ENCODE measurements at regions not wholly inside any gene's neighbourhood (a gene's known extent, or its start where the extent isn't known, plus 50 kb on each side); places are given as distances from the start of the nearest gene placed in this dataset.
"Not testable (repeated sequence)": the region's sequence is repeated elsewhere in the genome, so short reads cannot be mapped to it uniquely, and the experiment has no call there.

DNA sequence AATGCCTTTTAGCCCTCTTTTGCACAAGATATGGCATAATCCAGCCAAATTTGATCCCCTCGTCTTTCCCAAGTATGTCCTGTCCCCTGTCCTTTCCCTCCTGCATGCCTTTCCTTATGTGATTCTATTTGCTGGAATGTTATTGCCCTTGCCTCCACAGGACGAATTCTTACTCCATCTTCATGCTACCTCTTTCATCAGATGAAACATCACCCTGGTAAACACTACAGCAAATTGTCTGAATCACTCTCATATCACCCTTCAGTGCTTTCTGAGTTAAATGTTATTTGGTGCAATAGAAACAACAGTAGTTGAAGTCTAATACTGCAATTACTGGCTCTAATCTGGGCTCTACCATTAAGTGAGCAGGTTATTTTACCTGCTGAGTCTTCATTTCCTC lies 52.2 kb upstream of the FAT1 start:
- no peak for DNase-seq

DNA sequence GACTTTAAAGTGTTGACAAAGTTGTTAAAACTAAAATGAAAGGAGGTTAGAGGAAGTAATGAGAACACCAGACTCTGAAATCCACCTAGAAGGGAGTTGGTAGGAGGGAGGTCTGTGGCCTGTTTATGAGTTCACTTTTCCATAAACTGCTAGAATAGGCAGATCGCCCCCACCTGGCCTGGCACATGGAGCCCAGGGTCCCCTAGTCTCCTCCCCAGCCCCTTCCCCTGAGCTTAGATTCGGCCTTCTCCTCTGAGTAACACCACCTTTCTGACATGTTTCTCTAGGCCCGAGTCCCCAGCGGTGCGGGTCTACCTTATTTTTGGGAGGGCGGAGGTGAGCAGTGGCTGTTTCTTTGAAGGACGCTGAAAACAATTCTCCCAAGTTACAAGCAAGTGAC lies 54.5 kb upstream of the FAT1 start:
- DNase-seq = no peak

DNA sequence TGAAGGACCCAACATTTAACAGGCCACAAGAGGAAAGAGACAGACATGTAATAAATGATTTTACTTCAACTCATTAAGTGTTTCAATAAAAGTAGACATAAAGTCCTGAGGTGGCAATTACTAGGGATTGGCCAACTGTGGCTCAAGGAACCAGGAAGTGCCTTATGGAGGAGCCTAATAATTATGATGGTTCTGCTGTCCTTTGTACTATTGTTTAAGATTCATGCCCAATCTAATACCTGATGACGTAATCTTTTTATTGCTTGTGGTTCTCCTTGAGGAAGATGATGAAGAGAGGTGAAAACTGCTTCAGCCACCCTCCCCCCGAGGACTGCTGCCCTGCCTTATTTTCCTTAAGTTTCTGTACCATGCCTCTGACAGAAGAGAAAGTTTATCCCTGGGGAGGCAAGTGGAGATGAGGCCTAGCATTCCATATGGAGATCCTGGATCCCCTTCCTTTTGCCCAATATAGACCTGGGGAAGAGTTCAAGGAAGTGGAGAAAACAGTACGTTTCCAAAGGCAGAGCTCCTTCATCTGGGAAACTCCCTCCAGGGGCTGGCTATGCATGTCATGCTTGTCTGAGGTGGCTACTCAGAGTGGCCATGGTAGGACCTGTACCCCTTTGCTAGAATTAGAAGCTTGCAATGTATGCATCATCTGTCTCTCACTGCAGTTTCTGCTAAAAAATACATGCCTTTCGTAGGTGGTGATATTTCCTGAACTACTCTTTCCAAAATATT lies 56.8 kb upstream of the FAT1 start:
- DNase-seq = no peak

DNA sequence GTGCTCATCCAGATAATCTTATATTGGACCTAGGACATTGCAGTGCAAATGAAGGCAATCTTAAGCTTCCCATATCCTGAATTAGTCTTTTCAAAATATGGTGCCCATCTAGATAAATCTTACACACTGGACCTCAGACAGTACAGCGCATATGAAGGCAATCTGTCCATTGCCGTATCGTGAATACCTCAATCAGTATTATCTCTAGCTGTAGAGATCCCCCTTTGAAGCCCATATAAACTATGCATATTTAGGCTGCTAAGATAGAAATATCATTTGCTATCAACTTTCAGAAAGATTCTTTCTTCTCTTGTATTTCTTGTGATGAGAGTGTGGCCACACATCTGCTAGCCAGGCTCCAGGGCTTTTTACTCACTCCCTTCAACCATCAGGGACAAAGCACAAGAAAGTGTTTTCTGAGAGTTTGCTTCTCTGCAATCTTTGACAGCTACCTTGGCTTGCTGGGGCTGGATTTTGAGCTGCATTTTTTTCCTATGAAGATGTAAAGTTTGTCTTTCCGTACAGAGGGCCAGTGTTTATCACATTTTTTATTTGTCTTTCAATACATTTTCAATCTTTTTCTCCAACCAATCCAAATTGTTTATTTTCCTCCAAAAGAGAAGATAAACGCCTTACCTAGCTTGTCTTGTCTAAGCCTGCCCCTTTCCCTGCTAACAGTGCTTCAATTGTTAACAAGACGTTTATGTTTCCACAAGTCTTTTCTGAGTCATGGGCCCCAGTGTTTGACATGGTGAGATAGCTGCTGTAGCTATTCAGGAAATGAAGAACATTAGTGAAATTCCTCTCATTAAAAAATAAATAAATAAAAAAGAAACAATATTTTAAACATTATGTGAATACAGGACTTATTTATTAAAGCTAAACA lies 57.6 kb upstream of the FAT1 start:
- DNase-seq = no peak

DNA sequence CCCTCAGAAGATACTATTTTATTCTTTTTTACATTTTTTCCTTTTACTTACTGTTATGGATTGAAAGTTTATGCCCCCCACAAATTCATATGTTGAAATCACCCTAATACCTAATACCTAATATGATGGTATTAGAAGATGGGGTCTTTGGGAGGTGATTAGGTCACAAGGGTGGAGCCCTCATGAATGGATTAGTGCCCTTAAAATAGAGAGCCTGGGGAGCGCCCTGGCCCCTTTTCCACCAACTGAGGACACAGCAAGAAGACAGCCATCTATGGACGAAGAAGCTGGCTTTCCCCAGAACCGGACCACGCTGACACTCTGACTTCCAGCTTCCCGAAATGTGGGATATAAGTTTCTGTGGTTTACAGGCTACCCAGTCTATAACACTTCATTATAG lies 58.6 kb upstream of the FAT1 start:
- no peak for DNase-seq

DNA sequence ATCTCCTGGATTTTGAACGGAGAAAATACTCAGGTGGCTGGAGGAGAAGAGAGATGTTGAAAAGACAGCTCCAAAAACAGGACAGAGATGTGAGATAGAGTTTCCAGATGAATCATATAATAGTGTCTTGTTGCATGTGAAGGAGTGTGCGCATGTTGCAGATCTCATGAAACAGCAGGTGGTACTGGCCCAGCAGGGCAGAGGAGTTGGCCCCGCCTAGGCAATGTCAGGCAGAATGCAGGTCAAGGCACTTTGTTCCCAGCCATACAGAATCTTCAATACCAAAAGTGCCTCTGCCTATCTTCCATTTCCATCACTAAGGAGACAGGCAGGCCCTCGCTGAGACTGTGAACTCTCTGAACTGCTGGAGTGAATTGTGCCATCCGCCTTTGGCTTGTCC lies 63.9 kb upstream of the FAT1 start:
- DNase-seq = no peak

DNA sequence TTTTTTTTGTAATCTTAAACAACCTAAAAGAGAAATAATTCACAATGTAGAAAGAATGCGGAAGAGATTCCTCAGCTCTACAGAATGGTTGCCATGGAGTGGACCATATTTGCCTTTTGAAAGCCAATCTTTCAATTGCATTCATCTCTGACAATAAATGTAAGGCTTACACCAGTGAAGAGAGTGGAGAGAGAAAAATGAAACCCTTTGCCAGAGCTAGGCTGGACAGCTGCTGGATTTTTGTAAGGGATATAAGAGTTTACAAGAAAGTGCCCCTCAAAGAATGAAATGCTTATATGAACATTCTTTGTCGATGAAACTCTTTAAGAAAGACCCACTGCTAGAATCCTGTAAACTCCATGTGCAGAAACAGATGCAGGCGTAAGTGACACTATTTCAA lies 66.0 kb upstream of the FAT1 start:
- DNase-seq = no peak

DNA sequence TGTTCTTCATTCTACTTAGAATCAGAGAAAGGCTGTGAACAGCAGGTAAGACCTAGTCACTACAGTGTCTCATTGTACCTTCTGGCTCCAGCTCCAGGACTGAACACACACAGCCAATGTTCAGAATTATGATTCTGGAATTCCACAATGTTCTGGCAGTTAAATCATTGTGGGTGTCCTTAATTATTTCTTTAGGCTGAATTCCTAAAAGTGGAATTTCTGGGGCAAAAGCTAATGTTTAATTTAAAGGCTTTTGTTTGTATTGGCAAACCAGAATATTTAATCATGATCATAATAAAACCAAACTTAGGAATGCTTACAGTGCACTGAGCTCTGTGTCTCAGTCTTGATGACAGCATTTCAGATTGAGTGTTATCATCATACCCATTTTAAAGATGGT lies 67.0 kb upstream of the FAT1 start:
- no peak for DNase-seq

DNA sequence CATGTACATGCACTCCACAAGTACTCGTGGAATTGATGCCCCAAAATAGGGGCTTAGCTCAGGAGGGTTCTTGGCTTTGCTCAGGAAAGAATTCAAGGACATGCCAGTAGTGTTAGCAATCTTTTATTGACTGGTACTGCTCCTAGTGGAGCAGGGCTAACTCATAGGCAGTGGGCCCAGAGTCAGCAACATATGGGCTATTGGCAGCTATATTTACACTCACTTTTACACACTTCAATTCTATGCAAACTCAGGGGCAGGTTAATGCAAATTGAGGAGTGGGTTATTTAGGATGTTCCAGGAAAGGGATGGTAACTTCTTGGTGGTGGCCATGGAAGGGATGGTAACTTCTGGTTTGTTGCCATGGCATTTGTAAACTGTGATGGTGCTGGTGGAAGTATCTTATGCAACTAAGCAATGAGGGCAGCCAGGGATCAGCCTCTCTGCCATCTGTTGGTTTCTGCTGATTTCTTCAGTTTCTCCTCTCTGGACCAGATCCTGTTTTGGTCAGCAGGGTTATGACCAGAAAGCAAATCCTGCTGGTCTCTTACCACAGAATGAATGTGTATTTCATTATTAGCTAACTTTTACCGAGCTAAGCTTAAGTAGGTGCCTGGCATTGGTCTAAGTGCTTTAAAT lies 69.2 kb upstream of the FAT1 start:
- DNase-seq = no peak

DNA sequence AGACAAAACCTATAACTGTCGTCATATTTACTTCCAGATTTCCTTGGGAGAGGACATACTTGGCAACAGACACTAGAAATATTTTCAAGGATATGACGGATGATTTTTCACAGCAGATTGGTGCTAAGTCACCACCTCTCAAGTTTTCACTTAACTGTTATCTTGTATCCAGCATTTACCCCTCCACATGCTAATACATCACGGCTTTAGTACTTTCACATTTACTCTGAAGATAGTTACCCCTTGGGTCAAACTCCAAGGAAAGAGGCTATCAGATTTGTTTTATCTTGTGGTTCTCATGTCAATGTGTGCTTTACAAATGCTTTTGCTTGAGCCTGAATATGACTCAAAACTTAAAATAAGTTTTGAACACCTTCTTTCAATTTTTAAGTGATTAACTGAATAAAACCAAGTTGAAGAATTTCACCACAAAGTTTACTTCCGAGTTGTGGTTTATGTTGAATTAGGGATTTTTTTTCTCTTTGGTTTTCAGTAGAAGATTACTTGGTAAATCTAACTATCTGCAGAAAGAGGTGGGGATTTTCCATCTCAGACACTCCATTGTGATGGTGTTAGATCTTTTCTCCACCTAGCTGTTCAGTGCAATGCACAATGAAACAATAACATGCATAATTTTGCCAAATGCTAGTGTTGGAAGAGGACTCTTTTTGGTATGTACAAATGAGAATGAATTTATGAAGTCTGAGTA lies 75.4 kb upstream of the FAT1 start:
- DNase-seq = no peak

DNA sequence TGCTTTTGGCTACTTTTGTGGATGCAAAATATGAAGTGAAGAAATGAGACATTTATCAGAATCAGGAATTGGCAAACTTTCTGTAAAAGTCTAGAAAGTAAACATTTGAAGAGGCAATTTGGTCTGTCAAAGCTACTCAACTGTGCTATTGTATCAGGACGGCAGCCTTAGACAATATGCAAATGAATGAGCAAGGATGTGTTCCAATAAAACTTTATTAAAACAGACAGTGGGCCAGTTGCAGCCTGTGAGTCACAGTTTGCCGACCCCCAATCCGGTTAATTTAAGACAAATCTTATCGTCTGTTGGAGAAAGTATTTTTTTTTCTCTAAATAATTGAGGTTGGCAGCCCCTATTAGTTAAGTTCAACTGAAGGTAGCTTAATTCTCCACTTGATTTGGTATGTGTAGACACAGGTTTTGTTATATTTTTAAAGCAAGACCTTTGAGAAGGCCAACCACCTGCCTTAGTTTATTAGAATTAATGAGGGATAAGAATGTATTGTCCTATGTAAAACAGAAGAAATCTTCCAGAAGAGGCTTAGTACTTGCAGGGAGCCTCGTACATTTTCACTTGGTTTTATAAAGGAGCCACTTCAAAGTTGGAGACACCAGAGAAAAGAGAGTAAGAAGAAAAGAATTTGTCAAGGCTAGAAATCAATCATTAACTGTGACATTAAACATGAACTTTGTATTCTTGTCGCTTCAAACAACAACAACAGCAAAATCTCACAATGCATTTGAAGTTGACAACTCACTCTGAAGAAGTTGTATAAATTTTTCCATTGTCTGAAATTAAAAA lies 81.6 kb upstream of the FAT1 start:
- DNase-seq = no peak

DNA sequence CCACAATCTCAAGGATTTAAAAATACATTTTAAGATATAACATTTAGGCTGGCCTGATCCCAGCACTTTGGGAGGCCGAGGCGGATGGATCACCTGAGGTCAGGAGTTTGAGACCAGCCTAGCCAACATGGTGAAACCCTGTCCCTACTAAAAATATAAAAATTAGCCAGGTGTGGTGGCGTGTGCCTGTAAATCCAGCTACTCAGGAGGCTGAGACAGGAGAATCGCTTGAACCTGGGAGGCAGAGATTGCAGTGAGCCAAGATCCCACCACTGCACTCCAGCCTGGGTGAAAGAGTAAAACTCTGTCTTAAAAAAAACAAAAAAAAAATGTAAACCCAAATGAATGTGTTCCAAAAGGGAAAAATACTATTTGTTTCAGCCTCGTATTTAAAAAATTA lies 82.3 kb upstream of the FAT1 start:
- not testable (repeated sequence) for DNase-seq

DNA sequence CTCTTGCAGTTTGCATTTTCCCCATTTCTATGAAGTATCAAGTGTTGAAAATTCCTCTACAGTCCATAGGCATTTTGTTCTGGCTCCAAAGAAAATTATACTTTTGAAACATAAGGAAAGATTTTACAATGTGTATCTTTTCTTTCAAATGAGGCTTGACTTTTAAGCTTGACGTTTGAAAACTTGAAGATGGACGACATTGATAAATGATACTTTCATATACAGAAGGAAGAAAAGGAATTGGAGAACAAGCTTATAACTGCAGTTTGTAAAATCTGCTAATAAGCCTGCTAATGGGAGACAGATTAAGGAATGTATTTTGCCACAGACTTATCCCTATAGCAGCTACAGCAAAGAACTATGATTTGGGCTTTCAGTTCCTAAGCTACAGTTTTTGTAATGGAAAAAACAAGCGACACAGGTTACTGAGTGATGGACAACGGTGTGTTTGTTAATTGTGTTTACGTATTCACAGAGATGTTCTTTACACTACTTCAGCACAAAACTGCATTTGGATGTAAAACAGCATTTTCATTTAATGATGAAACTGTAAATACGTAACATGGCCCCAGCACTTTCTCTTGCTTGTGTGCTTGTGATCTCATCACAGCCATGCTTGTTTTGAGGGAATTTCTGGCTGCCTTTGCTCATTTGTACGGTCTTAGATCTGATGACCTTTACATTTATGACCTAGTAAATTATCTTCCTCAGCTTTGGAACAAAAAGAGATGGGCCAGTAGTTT lies 83.2 kb upstream of the FAT1 start:
- DNase-seq = no peak

DNA sequence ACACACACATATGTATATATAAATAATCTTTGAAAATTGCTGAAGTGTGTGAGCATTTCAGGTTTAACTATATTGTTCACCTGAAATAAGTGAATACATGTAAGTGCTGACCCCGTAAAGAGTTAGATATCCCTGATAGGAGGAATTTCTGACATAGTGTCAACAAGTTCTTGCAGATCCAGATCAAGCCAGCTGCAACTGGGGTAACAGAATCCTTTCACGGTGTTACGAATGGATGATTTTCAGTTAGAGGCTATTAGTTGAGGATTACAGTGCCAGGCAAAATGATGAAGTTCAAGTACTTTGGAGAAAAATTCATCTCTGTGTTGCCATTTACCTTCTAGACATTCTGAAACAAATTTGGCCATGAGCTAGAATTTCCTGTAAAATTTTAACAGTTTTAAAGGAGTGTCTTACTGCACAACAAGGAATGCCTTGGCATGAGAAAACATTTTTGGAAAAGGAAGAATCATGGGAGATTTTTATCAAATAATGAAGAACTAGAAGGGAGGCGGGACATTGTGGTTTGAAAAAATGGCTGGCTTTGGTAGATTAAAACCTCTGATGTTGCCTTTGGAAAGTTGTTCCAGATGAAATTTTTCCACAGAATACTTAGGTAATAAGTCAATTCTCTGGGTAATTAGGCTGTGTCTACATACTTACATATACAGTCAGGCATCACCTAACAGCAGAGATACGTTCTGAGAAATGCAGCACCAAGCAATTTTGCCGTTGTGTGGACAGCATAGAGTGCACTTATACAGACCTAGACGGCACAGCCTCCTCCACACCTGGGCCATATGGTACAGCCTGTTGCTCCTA lies 84.4 kb upstream of the FAT1 start:
- DNase-seq = no peak

DNA sequence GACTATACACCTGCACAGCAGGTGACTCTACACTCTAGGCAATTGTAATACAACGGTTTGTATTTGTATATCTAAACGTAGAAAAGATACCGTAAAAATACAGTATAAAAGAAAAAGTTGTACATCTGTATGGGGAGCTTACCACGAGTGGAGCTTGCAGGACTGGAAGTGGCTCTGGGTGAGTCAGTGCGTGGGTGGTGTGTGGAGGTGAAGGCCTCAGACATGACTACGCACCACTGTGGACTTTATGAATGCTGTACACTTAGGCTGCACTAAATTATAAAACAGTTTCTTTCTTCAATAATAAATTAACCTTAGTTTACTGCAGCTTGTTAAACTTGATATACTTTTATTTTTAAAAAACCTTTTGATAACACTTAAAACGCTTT lies 85.0 kb upstream of the FAT1 start:
- DNase-seq = no peak

DNA sequence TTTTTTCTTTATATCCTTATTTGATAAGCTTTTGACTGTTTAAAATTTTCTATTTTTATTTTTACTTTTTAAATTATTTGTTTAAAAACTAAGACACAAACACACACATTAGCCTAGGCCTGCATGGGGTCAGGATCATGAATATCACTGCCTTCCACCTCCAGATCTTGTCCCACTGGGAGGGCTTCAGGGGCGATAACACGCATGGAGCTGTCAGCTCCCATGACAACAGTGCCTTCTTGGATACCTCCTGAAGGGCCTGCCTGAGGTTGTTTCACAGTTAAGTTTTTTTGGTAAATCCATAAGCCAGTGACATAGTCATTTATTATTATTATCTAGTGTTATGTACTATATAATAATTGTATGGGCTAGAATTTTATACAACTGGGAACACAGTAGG lies 85.4 kb upstream of the FAT1 start:
- DNase-seq = no peak

DNA sequence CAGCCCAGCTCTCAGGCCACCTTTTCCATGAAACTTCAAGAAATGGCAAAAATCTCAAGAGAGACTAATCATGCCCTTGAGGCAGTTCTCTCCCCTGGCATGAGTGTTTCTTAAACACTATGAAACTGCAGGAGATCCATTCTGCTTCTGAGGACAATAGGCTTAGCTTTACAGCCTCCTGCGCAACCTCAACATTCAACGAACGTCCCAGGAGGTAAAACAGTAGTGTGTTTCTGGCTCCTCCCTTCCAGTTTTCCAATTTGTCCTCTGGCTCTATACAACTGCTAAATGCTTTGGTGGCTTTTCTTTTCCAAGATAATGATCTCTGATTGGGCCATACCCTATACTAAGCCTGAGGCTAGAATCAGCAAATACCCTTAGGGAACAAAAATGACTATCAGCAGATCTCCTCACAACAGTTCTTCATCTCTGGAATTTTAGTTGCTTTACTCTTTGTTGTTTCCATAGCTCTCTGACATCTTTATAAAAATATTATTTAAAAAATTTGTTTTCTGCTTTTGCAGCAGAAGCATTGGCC lies 87.0 kb upstream of the FAT1 start:
- no peak for DNase-seq

DNA sequence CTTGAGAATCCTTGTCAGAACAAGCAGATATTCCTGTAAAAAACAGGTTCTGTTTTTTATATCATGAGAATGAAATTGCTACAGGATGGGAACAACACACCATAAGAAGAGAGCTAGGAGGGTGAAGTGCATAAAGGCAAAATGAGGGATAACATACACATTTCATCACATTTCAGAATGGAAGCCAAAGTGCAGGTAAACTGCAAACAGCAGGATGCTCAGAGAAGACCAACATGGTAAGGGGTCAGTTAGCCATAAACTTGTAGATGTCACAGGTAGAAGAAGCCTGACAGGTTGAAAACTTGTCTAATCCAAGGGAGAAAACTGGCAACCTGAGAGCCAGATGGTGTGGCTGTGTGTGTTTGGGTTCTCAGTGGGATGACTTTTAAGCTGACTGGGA lies 88.9 kb upstream of the FAT1 start:
- DNase-seq = no peak

All from amygdala (tissue), 56 donors.